Gastroesophageal sphincter (tissue), 4 donors: ENCODE measurements at regions not wholly inside any gene's neighbourhood (a gene's known extent, or its start where the extent isn't known, plus 50 kb on each side); places are given as distances from the start of the nearest gene placed in this dataset.

Experiments
- ATAC-seq: fragments of 150-250 bp; one replicate; pipeline ENCODE4 v1.9.1; 2016; ENCODE audit warnings: mild to moderate bottlenecking, moderate library complexity
- H3K27ac ChIP-seq, 4 donors: fragments of 200-600 bp; sonication (generic) in 3 of 4; 1 replicate in 3 of 4; 2 replicates in 1 of 4; pipeline ENCODE4 v1.5.1; 2016 to 2019
- H3K27me3 ChIP-seq: fragments of 200-600 bp; sonication (generic); one replicate; pipeline ENCODE4 v1.5.1; 2019
- H3K36me3 ChIP-seq, 2 donors: fragments of 200-600 bp; sonication (generic); one replicate each; pipeline ENCODE4 v1.5.1; 2019; ENCODE audit warnings: control low read depth in 1 of 2
- H3K4me1 ChIP-seq, 3 donors: fragments of 200-600 bp; sonication (generic); 1 replicate in 2 of 3; 2 replicates in 1 of 3; pipeline ENCODE4 v1.5.1; 2016 to 2019; ENCODE audit warnings: control low read depth in 2 of 3
- H3K4me3 ChIP-seq, 2 donors: fragments of 200-600 bp; sonication (generic); one replicate each; pipeline ENCODE4 v1.5.1; 2019; ENCODE audit warnings: mild to moderate bottlenecking in 1 of 2, moderate library complexity in 1 of 2
- H3K9me3 ChIP-seq, 3 donors: fragments of 200-600 bp; sonication (generic); one replicate each; pipeline ENCODE4 v1.5.1; 2017 to 2019; ENCODE audit warnings: control low read depth in 2 of 3
- EP300 ChIP-seq: sonication (generic); formaldehyde crosslinking; IDR thresholded peaks from one replicate; pipeline ENCODE4 v1.6.1; 2017; ENCODE audit warnings: antibody characterized with exemption, mild to moderate bottlenecking
- POLR2A ChIP-seq, 2 donors: fragments of 450-650 bp; IDR thresholded peaks; one replicate each; pipeline ENCODE4 v1.6.1; 2017; ENCODE audit warnings: antibody characterized with exemption in 2 of 2, mild to moderate bottlenecking in 2 of 2, moderate library complexity in 1 of 2
- POLR2AphosphoS5 ChIP-seq: sonication (generic); formaldehyde crosslinking; IDR thresholded peaks from one replicate; pipeline ENCODE4 v1.6.1; 2017; ENCODE audit warnings: antibody characterized with exemption
- WGBS, 2 donors: methylation state at CpG; one replicate each; pipeline ENCODE4 v1.1.5; 2018; ENCODE audit warnings: low coverage in 1 of 2; 5-methylcytosine and 5-hydroxymethylcytosine counted together
- TF ChIP-seq, protein P1 (sequence below), 4 experiments: fragments of 200-600 bp in 2 of 4; fragments of 450-650 bp in 2 of 4; sonication (generic) in 1 of 4; IDR thresholded peaks; one replicate each; pipeline ENCODE4 v1.5.1; 2017 to 2019; ENCODE audit warnings: antibody characterized with exemption in 4 of 4, mild to moderate bottlenecking in 2 of 4, moderate library complexity in 2 of 4

DNA sequence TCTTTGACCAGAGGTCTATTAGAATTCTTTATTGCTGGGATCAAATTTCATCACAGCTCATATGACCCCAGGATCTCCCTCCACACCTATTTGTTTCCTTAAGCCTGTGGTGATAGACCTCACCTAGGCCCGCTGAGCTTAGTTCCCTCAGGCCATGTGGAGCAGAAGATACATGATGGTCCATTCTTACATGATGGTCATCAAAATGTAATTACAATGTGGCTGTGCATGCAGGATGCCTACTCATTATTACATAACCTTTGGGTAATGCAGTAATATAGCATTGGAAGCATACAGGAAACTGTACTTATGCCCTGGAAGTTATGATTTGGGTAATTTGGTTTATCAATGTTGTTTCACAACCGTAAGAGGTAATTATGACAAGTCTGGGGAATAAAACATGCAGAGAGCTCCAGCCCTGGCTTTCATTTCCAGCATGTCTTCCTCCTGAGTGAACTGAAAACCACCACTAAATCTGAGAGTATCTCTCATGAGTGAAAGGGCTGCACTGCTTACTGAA lies 67.0 kb upstream of the AGA start:
- H3K4me1 ChIP-seq = no peaks in the 10 kb centered on the region
- WGBS, 2 donors = 75 to 90% methylated on average over 2 of the region's 2 CpGs
- H3K27me3 ChIP-seq = no peaks in the 10 kb centered on the region
- H3K36me3 ChIP-seq = no peaks in the 10 kb centered on the region
- H3K9me3 ChIP-seq = peaks cover 0 to 8% (median 0%) of the 10 kb centered on the region in 3 donors
- H3K27ac ChIP-seq = no peak overlapping the region
- ATAC-seq = no peak
- no peak for TF ChIP-seq EP300
- TF ChIP-seq, protein P1, sequence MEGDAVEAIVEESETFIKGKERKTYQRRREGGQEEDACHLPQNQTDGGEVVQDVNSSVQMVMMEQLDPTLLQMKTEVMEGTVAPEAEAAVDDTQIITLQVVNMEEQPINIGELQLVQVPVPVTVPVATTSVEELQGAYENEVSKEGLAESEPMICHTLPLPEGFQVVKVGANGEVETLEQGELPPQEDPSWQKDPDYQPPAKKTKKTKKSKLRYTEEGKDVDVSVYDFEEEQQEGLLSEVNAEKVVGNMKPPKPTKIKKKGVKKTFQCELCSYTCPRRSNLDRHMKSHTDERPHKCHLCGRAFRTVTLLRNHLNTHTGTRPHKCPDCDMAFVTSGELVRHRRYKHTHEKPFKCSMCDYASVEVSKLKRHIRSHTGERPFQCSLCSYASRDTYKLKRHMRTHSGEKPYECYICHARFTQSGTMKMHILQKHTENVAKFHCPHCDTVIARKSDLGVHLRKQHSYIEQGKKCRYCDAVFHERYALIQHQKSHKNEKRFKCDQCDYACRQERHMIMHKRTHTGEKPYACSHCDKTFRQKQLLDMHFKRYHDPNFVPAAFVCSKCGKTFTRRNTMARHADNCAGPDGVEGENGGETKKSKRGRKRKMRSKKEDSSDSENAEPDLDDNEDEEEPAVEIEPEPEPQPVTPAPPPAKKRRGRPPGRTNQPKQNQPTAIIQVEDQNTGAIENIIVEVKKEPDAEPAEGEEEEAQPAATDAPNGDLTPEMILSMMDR (IDR thresholded peaks at IDR 0.05) = no peak
- TF ChIP-seq POLR2A (IDR thresholded peaks at IDR 0.05) = no peak
- TF ChIP-seq POLR2AphosphoS5 = no peak
- no peak overlapping the region for H3K4me3 ChIP-seq

DNA sequence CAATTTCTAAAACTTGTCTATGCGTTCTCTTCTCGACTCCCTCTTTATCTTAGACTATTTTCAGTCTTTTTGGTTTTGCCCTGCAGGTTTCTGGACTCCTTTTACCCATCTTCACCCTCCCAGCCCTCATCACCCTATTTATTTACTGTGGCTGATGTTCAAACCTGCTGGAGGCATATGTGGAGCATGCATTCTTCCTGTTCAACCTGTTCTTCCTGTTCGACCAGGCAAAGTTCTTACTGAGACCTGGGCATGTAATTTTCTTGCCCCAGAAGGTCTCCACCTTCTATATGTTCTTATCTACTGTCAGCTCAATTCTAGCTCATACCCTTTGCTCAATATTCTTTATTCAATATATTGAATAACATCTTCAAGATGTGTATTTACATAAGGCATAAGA lies 69.4 kb upstream of the AGA start:
- H3K4me1 ChIP-seq = no peaks in the 10 kb centered on the region
- no peak for TF ChIP-seq EP300
- no peak for TF ChIP-seq POLR2AphosphoS5
- no peak for TF ChIP-seq POLR2A (IDR thresholded peaks at IDR 0.05)
- TF ChIP-seq, protein P1 (IDR thresholded peaks at IDR 0.05) = no peak
- no peak overlapping the region for H3K27ac ChIP-seq
- no peak for ATAC-seq
- no peaks in the 10 kb centered on the region for H3K27me3 ChIP-seq
- H3K36me3 ChIP-seq = no peaks in the 10 kb centered on the region
- WGBS, 2 donors = 77% methylated on average over 3 of the region's 3 CpGs; no CpG with 5 or more reads in 1 of the 2 donors
- no peaks in the 10 kb centered on the region for H3K9me3 ChIP-seq
- no peak overlapping the region for H3K4me3 ChIP-seq

DNA sequence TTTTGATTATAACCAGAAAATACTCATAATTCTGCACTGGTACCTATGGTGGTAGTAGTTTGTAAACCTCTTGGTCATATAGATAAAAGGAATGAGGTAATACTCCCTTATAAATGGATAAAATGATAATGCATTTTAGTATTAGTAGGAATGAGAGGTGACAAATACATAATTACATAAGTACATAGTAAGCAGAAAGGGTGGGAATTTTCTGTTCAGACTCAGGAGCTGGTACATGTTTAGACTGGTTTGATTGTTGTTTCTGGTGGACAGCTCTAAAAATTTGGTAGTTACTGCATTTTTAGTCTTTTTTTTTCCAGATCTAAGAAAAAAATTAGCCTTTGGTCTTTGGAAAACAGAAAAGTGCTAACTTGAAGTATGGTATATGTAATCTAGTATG lies 70.4 kb upstream of the AGA start:
- Histone ChIP-seq H3K4me1 (no peaks in the 10 kb centered on the region), H3K27me3 (no peaks in the 10 kb centered on the region), H3K4me3 (no peak overlapping the region), H3K27ac (no peak overlapping the region), H3K9me3 (no peaks in the 10 kb centered on the region), H3K36me3 (no peaks in the 10 kb centered on the region)
- TF ChIP-seq EP300 (no peak), POLR2A (IDR thresholded peaks at IDR 0.05) (no peak), POLR2AphosphoS5 (no peak)
- TF ChIP-seq, protein P1 (IDR thresholded peaks at IDR 0.05) = no peak
- ATAC-seq = no peak

DNA sequence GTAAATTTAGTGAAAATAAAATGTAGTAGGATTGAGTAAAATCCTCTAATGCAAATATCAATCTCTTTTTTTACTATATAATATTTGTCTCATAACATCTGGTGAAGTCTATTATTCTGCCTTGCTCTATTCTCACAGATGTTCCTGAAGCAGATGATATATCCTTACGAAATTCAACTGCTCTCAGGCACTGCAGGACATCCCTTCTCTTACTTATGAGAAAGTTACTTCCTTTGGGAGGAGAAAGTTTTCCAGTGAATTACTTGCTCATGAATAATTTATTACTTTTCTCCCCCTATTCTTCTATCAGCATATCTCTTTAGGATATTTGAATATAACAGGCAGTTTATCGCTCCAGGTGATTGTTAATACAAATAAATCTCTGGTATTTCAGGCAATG lies 75.6 kb upstream of the AGA start:
- TF ChIP-seq EP300 (no peak), POLR2A (IDR thresholded peaks at IDR 0.05) (no peak), POLR2AphosphoS5 (no peak)
- TF ChIP-seq, protein P1 (IDR thresholded peaks at IDR 0.05) = no peak
- H3K36me3 ChIP-seq = no peaks in the 10 kb centered on the region
- H3K27me3 ChIP-seq = no peaks in the 10 kb centered on the region
- no peak for ATAC-seq
- no peaks in the 10 kb centered on the region for H3K4me1 ChIP-seq
- H3K27ac ChIP-seq = no peak overlapping the region
- peaks cover 0 to 9% (median 0%) of the 10 kb centered on the region in 3 donors for H3K9me3 ChIP-seq
- no peak overlapping the region for H3K4me3 ChIP-seq
- 82 to 86% methylated on average over 1 to 2 of the region's 2 CpGs for WGBS, 2 donors

DNA sequence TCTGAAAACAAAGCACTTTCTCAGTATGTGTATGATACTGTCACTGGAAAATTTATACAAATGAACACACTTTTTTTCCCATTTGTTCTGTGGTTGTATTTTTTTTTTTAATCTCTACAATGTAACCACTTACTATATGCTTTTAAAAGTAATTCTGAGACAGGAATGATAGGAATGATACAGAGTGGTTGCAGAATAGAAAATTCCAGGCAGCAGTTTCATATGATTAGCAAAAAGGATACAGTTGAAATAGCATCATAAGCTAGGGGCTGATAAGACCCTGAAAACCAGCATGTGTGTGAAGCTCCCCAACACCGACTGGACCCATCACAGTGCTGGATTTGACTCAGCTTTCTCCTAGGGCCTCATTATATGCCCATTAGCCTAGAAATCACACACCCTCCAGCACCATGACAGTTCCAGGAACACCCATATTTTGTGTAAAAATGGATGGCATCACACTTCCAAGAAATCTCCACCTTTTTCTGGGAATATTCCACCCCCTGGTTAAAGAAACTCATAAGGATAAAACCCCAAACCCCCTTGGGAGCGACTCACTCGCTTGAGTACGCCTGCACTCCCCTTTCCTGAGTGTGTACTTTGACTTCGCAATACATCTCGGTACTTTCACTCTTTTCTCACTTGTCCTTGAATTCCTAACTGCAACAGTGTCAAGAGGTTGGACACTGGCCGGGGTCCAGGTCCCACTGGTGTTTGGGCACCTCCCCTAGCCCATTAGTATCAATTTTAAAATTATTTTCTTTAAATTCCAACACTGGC lies 77.4 kb upstream of the AGA start:
- 93 to 95% methylated on average over 7 of the region's 7 CpGs for WGBS, 2 donors
- H3K27me3 ChIP-seq = no peaks in the 10 kb centered on the region

More for the DNA sequence above, 77.4 kb upstream of the AGA start:
- no peak for TF ChIP-seq POLR2A (IDR thresholded peaks at IDR 0.05)
- TF ChIP-seq EP300 = no peak
- TF ChIP-seq POLR2AphosphoS5 = no peak
- TF ChIP-seq, protein P1 (IDR thresholded peaks at IDR 0.05) = no peak
- Histone ChIP-seq H3K4me3 (no peak overlapping the region), H3K27ac (no peak overlapping the region), H3K4me1 (no peaks in the 10 kb centered on the region), H3K36me3 (no peaks in the 10 kb centered on the region), H3K9me3 (peaks cover 0 to 12% (median 0%) of the 10 kb centered on the region in 3 donors)
- ATAC-seq = no peak
